GM12891 (cell line): ENCODE measurements at regions not wholly inside any gene's neighbourhood (a gene's known extent, or its start where the extent isn't known, plus 50 kb on each side); places are given as distances from the start of the nearest gene placed in this dataset.

Experiments
- POLR2A ChIP-seq: IDR thresholded peaks from 2 replicates; pipeline ENCODE4 v1.6.1; 2011; ENCODE audit warnings: low read depth, low read length, control low read depth
- POLR2AphosphoS5 ChIP-seq: IDR thresholded peaks from 2 replicates; pipeline ENCODE4 v1.6.1; 2011; ENCODE audit warnings: low read depth, low read length, control low read depth

- TF ChIP-seq POLR2A (no peak), POLR2AphosphoS5 (no peak)
Observed at GRCh38 chr11:92702805-92703448, 266.5 kb upstream of the MTNR1B start.
